SH-SY5Y (cell line): ENCODE measurements at regions not wholly inside any gene's neighbourhood (a gene's known extent, or its start where the extent isn't known, plus 50 kb on each side); places are given as distances from the start of the nearest gene placed in this dataset.

Experiments
- GATA2 ChIP-seq: IDR thresholded peaks from 2 replicates; pipeline ENCODE4 v1.6.1; 2011; ENCODE audit warnings: mild to moderate bottlenecking, low read depth, low read length
- GATA3 ChIP-seq: IDR thresholded peaks from 2 replicates; pipeline ENCODE4 v1.6.1; 2011; ENCODE audit warnings: low read depth, mild to moderate bottlenecking, low read length, moderate library complexity

DNA sequence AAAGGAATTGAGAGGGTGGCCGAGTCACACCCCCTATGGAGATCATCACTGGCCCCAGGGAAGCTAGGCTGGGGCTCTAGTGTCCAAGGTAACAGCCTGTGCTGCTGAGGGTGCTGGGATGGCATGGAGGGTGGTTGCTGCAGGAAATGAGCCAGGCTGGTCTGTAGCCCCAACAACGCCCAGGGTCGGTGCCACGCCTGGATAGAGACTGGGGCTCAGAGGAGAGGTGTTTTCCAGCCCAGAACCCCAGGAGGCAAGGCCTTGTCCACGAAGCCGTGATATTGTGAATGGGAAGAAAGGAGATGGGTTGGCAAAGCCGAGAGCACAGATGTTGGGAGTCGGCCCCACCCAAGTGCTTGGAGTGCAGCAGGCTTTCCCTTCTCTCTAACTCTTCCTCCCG is 68.9 kb upstream of the ACTRT2 start:
- TF ChIP-seq GATA3 (no peak), GATA2 (no peak)

DNA sequence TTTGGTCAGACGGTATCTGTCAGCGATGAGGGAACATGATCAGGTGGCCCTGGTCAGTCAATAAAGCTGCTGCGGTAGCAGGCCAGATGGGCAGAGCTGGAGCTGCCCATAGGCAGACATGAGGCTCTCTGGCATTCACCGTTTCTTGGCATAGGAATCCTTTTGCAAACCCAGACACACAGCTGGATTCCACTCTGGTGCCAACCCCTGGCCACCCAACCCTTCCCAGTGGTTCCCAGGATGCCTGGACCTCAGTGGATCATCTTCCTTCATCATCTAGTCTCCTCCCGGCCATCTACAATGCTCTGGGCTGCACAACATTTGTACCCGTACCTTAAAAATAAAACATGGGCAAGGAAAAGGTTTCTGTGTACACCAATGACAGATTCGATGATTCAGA is 68.3 kb upstream of the ACTRT2 start:
- TF ChIP-seq GATA3 (no peak), GATA2 (no peak)

DNA sequence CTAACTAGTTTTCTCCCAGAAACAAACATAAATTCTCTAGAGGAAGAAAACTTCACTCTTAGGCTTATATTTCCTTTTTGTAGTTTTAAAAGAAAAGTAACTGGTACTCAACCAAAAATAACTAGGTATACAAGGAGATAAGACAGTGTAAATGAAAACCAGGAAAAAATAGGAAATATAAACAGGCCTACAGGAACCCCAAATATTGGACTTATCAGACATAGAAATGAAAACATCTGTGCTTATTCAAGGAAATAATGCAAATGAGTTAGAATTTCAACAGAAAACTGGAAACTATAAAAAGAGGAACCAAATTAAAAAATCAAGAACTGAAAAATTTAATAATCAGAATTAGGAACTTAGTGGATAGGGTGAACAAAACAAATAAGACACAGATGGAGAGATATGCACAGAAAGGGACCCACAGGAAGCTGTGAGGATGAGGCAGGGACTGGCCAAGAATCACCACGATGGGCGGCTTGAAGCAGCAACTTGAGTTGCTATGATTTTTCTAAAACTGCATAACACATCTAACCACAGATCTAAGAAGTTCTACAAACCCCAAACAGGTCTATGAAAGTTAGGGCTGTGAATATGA is 67.5 kb upstream of the ACTRT2 start:
- TF ChIP-seq GATA2 = no peak

DNA sequence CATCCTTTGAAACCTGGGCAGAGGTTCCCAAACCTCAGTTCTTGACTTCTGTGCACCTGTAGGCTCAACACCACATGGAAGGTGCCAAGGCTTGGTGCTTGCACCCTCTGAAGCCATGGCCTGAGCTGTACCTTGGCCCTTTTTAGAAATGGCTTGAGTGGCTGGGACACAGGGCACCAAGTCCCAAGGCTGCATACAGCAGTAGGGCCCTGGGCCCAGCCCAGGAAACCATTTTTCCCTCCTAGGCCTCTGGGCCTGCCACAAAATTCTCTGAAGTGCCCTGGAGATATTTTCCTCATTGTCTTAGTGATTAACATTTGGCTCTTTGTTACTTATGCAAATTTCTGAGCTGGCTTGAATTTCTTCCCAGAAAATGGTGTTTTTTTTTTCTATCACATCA is 65.6 kb upstream of the ACTRT2 start:
- TF ChIP-seq GATA3 = no peak

DNA sequence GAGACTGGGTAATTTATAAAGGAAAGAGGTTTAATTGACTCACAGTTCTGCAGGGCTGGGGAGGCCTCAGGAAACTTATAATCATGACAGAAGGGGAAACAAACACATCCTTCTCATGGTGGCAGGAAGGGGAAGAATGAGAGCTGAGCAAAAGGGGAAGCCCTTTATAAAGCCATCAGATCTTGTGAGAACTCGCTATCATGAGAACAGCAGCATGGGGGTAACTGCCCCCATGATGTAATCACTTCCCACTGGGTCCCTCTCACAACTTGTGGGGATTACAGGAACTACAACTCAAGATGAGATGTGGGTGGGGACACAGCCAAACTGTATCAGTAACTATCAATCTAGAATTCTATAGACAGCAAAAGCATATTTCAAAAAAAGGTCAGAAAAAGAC is 64.7 kb upstream of the ACTRT2 start:
- TF ChIP-seq GATA2 (no peak), GATA3 (no peak)

DNA sequence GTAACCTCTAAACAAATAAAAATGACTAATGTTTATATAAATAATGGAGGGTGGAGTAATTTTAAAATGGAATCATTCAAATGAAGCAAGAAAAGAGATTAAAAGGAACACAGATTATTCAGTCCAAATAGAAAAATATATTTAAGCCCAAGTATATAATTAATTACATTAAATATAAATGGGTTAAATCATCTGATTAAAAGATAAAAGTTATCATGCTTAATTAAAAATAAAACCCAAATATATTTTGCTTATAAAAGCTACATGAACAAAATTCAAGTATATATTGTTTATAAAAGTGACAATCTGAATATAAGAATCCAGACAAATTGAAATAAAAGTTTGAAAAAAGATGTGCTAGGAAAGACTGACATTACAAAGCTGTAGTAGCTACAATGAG is 63.9 kb upstream of the ACTRT2 start:
- TF ChIP-seq GATA2 = no peak
- TF ChIP-seq GATA3 = no peak

DNA sequence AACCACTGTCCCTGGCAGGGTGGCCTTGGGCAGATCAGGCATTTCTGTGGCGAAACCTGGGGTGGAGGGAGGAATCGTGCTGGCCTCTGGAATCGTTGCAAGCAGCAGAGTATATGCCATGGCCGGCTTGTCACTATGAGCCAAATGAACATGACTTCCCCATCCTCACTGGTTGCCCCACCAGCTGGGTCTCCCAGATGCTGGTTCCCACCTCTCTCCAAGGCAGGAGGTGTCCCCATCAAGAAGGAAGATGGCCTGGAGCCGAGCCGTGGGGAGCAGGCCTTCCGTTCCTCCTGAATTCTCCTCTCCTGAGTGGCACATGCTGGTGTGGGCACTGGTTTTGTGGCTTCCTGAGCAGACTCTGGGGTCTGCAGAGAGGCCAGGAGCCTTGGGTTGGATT is 60.2 kb upstream of the ACTRT2 start:
- TF ChIP-seq GATA3 = no peak
- TF ChIP-seq GATA2 = no peak

DNA sequence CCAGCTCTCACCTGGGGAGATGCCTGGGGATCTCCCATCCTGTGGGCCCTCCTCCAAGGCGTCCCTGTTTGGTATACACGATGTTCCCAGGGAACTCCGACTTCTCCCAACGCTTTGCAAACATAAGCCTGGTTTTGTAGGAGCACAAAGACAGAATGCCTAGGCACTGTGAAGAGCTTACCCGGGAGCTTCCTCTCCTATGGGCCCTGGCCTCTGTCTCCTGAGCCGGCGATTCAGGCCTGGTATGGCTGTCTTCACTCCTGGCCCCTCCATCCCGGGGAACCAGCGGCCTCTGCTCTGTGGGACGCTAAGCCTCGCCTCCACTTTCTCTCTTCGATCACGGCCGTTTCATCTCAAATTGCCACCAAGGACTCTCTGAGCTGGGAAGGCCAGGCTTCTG is 59.6 kb upstream of the ACTRT2 start:
- no peak for TF ChIP-seq GATA3
- TF ChIP-seq GATA2 = no peak

DNA sequence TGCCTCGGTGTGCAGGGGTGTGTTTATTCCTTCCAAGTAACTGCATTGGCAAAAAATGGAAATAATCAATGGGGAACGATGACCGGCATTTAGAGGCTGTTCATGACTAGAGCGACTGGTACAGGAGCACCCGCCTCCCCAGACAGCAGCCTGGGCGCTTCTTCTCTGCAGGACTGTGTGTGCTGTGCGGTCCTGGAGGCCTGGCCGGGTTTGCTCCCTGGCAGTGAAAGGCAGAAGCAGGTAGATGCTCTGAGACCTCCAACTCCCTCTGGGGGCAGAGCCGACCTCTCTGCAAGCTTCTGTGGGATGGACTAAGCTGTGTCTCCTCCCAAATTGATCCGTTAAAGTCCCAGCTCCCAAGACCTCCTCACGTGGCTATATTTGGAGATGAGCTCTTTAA is 59.2 kb upstream of the ACTRT2 start:
- TF ChIP-seq GATA2 = no peak
- no peak for TF ChIP-seq GATA3

DNA sequence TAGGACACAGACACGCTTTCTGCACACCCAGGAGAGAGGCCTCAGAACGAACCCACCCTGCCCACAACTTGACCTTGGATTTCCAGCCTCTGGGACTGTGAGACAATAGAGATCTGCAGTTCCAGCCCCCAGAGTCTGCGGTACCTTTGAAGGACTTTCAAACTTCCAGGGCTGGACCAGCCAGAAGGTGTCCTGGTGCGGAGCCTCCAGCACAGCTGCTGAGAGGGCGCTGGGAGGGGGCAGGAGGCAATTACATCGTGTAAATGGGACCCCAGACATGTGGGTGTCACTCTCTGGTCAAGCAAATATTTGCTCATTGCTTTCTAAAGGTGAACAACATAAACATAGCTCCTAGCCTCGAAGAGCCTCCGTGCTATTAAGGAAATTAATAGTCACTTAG is 58.7 kb upstream of the ACTRT2 start:
- TF ChIP-seq GATA2 (no peak), GATA3 (no peak)

DNA sequence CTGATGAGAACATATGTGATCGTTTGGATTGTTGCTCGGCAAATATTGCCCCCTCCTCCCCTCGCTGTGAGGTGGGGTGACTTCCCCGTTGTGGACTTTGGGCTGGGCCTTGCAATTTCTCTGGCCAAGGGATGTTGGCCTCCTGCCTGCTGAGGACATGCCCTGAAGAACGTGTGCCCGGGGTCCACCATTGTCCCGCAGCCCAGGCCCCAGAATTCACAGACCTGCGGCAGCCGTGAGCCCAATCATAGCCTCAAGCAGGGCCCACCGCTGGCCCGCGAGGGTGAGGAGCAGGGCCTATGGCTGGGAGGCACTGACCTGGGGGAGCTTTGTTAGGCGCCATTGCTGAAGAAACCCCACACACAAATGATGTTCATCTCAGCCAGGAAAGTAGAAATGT is 58.3 kb upstream of the ACTRT2 start:
- TF ChIP-seq GATA3 (no peak), GATA2 (no peak)

DNA sequence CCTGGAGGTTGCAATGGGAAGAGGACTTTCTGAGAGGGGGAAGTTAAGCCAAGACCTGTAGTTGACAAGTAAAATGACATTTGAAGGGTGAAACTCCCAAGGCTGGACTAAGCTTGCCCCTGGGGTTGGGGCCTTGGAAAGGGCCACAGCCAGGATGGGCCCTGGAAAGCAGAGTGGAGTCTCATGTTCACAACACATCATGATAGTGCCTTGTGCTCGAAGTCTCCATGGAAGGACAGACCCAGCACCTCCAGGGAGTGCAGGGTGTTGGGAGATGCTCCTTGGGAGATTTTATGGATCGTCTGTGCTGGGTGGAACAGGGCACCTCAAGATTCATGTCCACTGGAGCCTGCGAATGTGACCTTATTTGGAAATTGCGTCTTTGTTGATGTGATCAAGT is 55.6 kb upstream of the ACTRT2 start:
- no peak for TF ChIP-seq GATA2
- TF ChIP-seq GATA3 = no peak

DNA sequence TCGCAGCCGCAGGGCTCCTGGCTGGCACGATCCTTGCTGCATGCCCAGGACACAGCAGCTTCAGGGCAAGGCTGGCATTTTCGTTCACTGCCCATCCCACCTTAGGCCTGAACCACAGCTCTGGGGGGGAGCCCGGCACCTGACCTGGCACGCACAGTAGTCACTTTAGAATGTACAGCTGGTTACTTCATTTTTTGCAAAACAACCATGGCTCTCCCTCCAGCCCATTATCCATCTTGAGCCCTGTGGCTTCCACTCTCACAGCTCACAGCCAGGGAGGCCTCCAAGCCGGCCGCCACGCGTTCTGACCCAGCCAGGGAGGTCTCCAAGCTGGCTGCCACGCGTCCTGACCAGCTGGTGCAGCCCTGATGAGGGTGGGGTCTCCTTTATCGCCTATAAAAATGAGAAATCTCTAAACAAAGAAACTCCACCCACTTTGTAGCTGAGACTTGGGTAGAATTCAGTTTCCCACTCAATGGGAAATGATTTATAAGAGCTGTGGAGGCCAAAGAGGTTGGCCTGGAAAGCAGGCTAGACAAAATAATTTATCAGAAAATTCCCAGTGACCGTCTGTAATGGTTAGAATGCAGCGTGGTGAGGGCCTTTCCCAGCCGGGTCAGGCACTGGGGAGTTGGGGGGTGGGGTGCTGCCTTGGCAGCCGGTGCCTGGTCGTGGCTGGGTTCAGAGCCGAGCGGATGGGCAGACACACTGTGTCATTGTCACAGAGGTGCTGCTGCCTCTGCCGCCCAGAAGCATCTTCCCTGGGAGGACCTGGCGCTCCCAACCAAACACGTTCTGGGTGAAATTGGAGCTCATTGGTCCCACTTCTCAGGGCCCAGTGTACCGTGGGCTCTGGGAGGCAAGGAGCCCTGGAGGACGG is 54.6 kb upstream of the ACTRT2 start:
- TF ChIP-seq GATA3 (no peak), GATA2 (no peak)

DNA sequence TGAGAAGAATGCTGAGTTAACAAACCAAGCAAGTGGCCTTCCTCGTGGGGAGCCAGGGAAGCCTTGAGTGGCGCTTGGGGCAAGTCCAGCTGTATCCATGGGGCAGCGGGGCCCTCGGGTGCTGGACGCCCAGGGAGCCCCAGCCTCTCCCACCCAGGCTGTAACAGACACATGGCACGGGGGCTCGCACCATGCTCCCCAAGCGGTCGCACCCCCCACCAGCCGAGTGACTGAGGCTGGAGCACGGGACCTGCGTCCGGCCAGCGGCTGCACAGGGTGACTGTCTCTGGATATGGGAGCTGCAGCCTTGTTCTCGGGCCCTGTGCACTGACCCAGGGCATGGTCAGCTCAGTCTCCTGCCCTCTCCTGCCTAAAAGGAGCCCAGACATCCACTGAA is 53.9 kb upstream of the ACTRT2 start:
- TF ChIP-seq GATA2 (no peak), GATA3 (no peak)

DNA sequence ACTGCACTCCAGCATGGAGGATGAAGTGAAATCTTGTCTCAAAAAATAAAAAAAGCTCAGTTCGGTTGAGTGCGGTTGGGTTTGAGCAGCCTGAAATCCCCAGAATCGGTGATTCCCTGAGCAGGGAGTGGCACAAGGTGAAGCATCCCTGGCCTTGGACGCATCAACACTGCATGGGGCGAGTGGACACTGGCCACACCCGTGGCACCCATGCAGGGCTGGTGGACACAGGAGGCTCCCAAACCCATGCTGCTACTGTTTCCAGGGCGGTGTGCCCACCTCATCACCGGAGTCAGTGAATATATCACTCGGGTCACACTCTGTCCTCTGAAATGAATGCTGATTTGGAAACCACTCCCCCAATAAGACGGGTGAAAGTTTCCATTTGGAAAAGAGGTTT is 53.4 kb upstream of the ACTRT2 start:
- TF ChIP-seq GATA3 (no peak), GATA2 (no peak)

DNA sequence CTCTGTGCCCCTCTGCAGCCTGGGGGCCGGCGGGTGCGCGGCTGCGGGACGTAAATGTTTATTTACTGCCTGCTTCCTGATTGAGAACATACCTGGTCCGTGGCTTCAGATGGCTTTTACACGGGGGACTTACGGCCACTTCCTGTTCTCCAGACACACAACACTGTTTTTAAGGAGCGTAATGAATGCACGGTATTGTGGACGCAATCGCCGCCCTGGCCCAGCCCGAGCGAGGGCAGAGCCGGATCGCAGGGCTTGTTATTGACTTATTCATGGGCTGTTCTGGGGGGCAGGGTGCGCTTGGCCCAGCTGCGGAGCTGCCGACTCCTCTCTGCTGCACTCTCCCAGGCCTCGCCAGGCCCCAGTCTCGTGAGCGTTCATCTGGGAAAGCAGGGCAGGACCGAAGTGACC is 52.8 kb upstream of the ACTRT2 start:
- TF ChIP-seq GATA3 (no peak), GATA2 (no peak)
